IMR-90 (cell line): ENCODE measurements at regions not wholly inside any gene's neighbourhood (a gene's known extent, or its start where the extent isn't known, plus 50 kb on each side); places are given as distances from the start of the nearest gene placed in this dataset.
"Not testable (repeated sequence)": the region's sequence is repeated elsewhere in the genome, so short reads cannot be mapped to it uniquely, and the experiment has no call there.

Source experiments
- ATAC-seq: fragments of 200-7000 bp; cut with Tn5 transposase; 2 replicates; pipeline ENCODE4 v1.9.1; 2020; ENCODE audit warnings: low read depth, mild to moderate bottlenecking, moderate library complexity
- BruUV-seq: library from RNA; stranded (reverse); fragments of 400-500 nt; replicated peaks from 2 replicates; lab custom pipeline; 2021; lab: Mats Ljungman, UMichigan
- CTCF ChIA-PET: fragments of 300-600 bp; formaldehyde crosslinking; extraction: SDS; loops from one replicate; lab custom pipeline; 2021; ENCODE audit warnings: antibody characterized with exemption; lab: Yijun Ruan, JAX
- POLR2A ChIA-PET: fragments of 300-600 bp; sonication (Branson Sonifier 250); formaldehyde crosslinking; loops from one replicate; lab custom pipeline; 2022; ENCODE audit warnings: antibody characterized with exemption; ENCODE audit not compliant: unreplicated experiment; lab: Charles Lee
- DNase-seq: peaks from one replicate; pipeline ENCODE4 v3.0.0; 2013
- H2AFZ ChIP-seq: replicated peaks from 2 replicates; pipeline ENCODE3; 2013; ENCODE audit warnings: low read length, mild to moderate bottlenecking; ENCODE audit not compliant: poor library complexity
- H2AK5ac ChIP-seq: 2 replicates; pipeline ENCODE4 v1.6.1; 2013; ENCODE audit warnings: low read depth, low read length, inconsistent platforms
- H2AK9ac ChIP-seq: replicated peaks from 2 replicates; pipeline ENCODE3; 2013; ENCODE audit warnings: mild to moderate bottlenecking, low read depth, low read length, moderate library complexity; ENCODE audit not compliant: poor library complexity
- H2BK120ac ChIP-seq: 2 replicates; pipeline ENCODE4 v1.6.1; 2013; ENCODE audit warnings: low read depth, low read length, inconsistent platforms
- H2BK15ac ChIP-seq: 3 replicates; pipeline ENCODE4 v1.6.1; 2013; ENCODE audit warnings: low read depth, low read length, inconsistent platforms
- H2BK20ac ChIP-seq: 2 replicates; pipeline ENCODE4 v1.6.1; 2013; ENCODE audit warnings: low read depth, mild to moderate bottlenecking, inconsistent platforms, low read length, moderate library complexity
- H2BK5ac ChIP-seq: 2 replicates; pipeline ENCODE4 v1.6.1; 2013; ENCODE audit warnings: mild to moderate bottlenecking, low read depth, low read length, inconsistent platforms; ENCODE audit not compliant: poor library complexity, severe bottlenecking
- H3K14ac ChIP-seq: replicated peaks from 2 replicates; pipeline ENCODE4 v1.6.1; 2013; ENCODE audit warnings: low read depth, low read length, inconsistent platforms
- H3K18ac ChIP-seq: 2 replicates; pipeline ENCODE4 v1.6.1; 2013; ENCODE audit warnings: low read depth, low read length, control low read depth
- H3K23ac ChIP-seq: 2 replicates; pipeline ENCODE4 v1.6.1; 2013; ENCODE audit warnings: low read depth, low read length, inconsistent platforms
- H3K27ac ChIP-seq: 2 replicates; pipeline ENCODE4 v1.5.1; 2013; ENCODE audit warnings: mild to moderate bottlenecking, control low read depth, low read length; ENCODE audit not compliant: insufficient read depth
- H3K27me3 ChIP-seq: 2 replicates; pipeline ENCODE4 v1.6.1; 2013; ENCODE audit warnings: low read length; ENCODE audit not compliant: control insufficient read depth, insufficient read depth
- H3K36me3 ChIP-seq: 2 replicates; pipeline ENCODE4 v1.6.1; 2013; ENCODE audit warnings: low read length, mixed read lengths; ENCODE audit not compliant: control insufficient read depth, insufficient read depth
- H3K4ac ChIP-seq: 2 replicates; pipeline ENCODE4 v1.6.1; 2013; ENCODE audit warnings: low read depth, low read length, inconsistent platforms
- H3K4me1 ChIP-seq: 2 replicates; pipeline ENCODE4 v1.6.1; 2013; ENCODE audit warnings: low read length, mixed read lengths; ENCODE audit not compliant: control insufficient read depth, insufficient read depth
- H3K4me2 ChIP-seq: 2 replicates; pipeline ENCODE4 v1.6.1; 2013; ENCODE audit warnings: low read depth, mild to moderate bottlenecking, control low read depth, low read length, moderate library complexity
- H3K4me3 ChIP-seq: 2 replicates; pipeline ENCODE4 v1.5.1; 2013; ENCODE audit warnings: low read depth, mild to moderate bottlenecking, control low read depth, low read length, moderate library complexity; ENCODE audit not compliant: insufficient read depth
- H3K56ac ChIP-seq: 2 replicates; pipeline ENCODE4 v1.6.1; 2013; ENCODE audit warnings: low read length, inconsistent platforms; ENCODE audit not compliant: insufficient read depth; ENCODE audit errors: extremely low read depth
- H3K79me1 ChIP-seq, 2 experiments: 2 replicates each; pipeline ENCODE4 v1.6.1; 2013; ENCODE audit warnings: low read length in 2 of 2, inconsistent platforms in 1 of 2, low read depth in 1 of 2
- H3K9ac ChIP-seq: 2 replicates; pipeline ENCODE4 v1.6.1; 2013; ENCODE audit warnings: low read depth, low read length, control low read depth
- H3K9me1 ChIP-seq: 2 replicates; pipeline ENCODE4 v1.6.1; 2013; ENCODE audit warnings: low read length, inconsistent platforms; ENCODE audit not compliant: insufficient read depth
- H3K9me3 ChIP-seq: 2 replicates; pipeline ENCODE4 v1.6.1; 2013; ENCODE audit warnings: low read length; ENCODE audit not compliant: control insufficient read depth, insufficient read depth
- H4K20me1 ChIP-seq: 2 replicates; pipeline ENCODE4 v1.6.1; 2013; ENCODE audit warnings: low read length, inconsistent platforms; ENCODE audit not compliant: insufficient read depth
- H4K5ac ChIP-seq: 2 replicates; pipeline ENCODE4 v1.6.1; 2013; ENCODE audit warnings: mild to moderate bottlenecking, low read depth, low read length, control low read depth
- H4K8ac ChIP-seq, 2 experiments: 2 replicates each; pipeline ENCODE4 v1.6.1; 2013; ENCODE audit warnings: low read depth in 2 of 2, low read length in 2 of 2, control low read depth in 1 of 2, inconsistent platforms in 1 of 2
- H4K91ac ChIP-seq: 2 replicates; pipeline ENCODE4 v1.6.1; 2013; ENCODE audit warnings: low read depth, low read length, inconsistent platforms; ENCODE audit not compliant: insufficient read depth
- BHLHE40 ChIP-seq: fragments of 150-350 bp; IDR thresholded peaks from 2 replicates; pipeline ENCODE4 v1.6.1; 2016; ENCODE audit warnings: mild to moderate bottlenecking, low read depth, low read length
- CTCF ChIP-seq: conservative IDR thresholded peaks from 2 replicates; pipeline ENCODE4 v1.5.1; 2012; ENCODE audit warnings: mild to moderate bottlenecking, low read depth, low read length, improper control_type of control experiment
- WGBS, 2 experiments: methylation state at CpG; one replicate each; pipeline versions ENCODE4 v1.1.5 to v1.1.7; 2013; ENCODE audit warnings: missing lambda C conversion rate in 2 of 2; ENCODE audit not compliant: insufficient read length in 1 of 2; ENCODE audit errors: extremely low coverage in 2 of 2; 5-methylcytosine and 5-hydroxymethylcytosine counted together
- dilution Hi-C: fragments of 300-500 bp; cut with HindIII; formaldehyde crosslinking; loops from one replicate; pipeline ENCODE4 v1.14.3; 2018; ENCODE audit warnings: low sequenced_read_pairs; ENCODE audit not compliant: unreplicated experiment
- in situ Hi-C: fragments of 300-500 bp; cut with MboI; formaldehyde crosslinking; loops from 3 replicates; pipeline ENCODE4 v1.14.3; 2019; ENCODE audit warnings: low sequenced_read_pairs, inconsistent platforms, mixed read lengths
- intact Hi-C: fragments of 100-400 bp; cut with micrococcal nuclease; formaldehyde crosslinking; loops from 2 replicates; pipeline ENCODE4 v1.10.0; 2022

- Histone ChIP-seq H3K27me3 (no peaks in the 10 kb centered on the region), H3K18ac (no peak overlapping the region), H4K91ac (no peak overlapping the region), H2AFZ (no peak overlapping the region), H3K56ac (no peak overlapping the region), H3K4ac (no peak overlapping the region), H3K4me1 (no peaks in the 10 kb centered on the region), H4K20me1 (no peaks in the 10 kb centered on the region), H3K79me1 (no peaks in the 10 kb centered on the region), H3K4me2 (no peak overlapping the region), H3K23ac (no peak overlapping the region), H3K9me1 (no peaks in the 10 kb centered on the region), H3K36me3 (no peaks in the 10 kb centered on the region), H3K9me3 (peaks cover 10% of the 10 kb centered on the region; the same call in 1 of the 2 replicates), H2BK120ac (no peak overlapping the region), H2BK15ac (no peak overlapping the region), H2AK5ac (no peak overlapping the region), H3K27ac (no peak overlapping the region), H3K9ac (no peak overlapping the region), H2AK9ac (no peak overlapping the region), H4K5ac (no peak overlapping the region), H3K4me3 (no peak overlapping the region), H3K14ac (no peak overlapping the region), H2BK20ac (no peak overlapping the region), H4K8ac (no peak overlapping the region), H2BK5ac (no peak overlapping the region)
- dilution Hi-C loops = no loop called here
- WGBS, 2 experiments = no CpG with 5 or more reads among the region's 5 CpGs
- BruUV-seq = no TSS peak
- TF ChIP-seq BHLHE40 (no peak), CTCF (no peak)
- ChIA-PET POLR2A (no interaction called here), CTCF (no interaction called here)
- no peak for ATAC-seq
- DNase-seq = no peak
- in situ Hi-C loops = no loop called here
- intact Hi-C loops = no loop called here
These were observed 585.6 kb downstream of the TSN start for GRCh38 chr2:122341007-122341406.

- CTCF ChIA-PET, ATAC-seq, H3K4me2 ChIP-seq, H4K5ac ChIP-seq, in situ Hi-C loops, H2AFZ ChIP-seq, H3K36me3 ChIP-seq, H2AK5ac ChIP-seq, H3K14ac ChIP-seq, H3K56ac ChIP-seq, H2BK5ac ChIP-seq, BruUV-seq, H3K27ac ChIP-seq, dilution Hi-C loops, H3K27me3 ChIP-seq, H2BK15ac ChIP-seq, H3K4ac ChIP-seq, H4K8ac ChIP-seq, H3K4me1 ChIP-seq, intact Hi-C loops, H4K20me1 ChIP-seq, H3K9me1 ChIP-seq, POLR2A ChIA-PET, H3K9ac ChIP-seq, H3K4me3 ChIP-seq, H4K91ac ChIP-seq, H3K9me3 ChIP-seq, H2AK9ac ChIP-seq, H3K79me1 ChIP-seq, H3K18ac ChIP-seq, DNase-seq, H2BK20ac ChIP-seq, H3K23ac ChIP-seq, H2BK120ac ChIP-seq: not testable (repeated sequence)
- no CpG with 5 or more reads among the region's 8 CpGs for WGBS, 2 experiments
These were observed 596.7 kb downstream of the TSN start for GRCh38 chr2:122352151-122352550.
